ENCODE measurements at regions not wholly inside any gene's neighbourhood (a gene's known extent, or its start where the extent isn't known, plus 50 kb on each side); places are given as distances from the start of the nearest gene placed in this dataset.

- H3K4me3 ChIP-seq (ENCODE audit: low read depth, low read length) = no peak overlapping the region
- DNase-seq (ENCODE audit: low read depth) = peak; percentile 21
- TF ChIP-seq CTCF (conservative IDR thresholded peaks at IDR 0.05; ENCODE audit: low read depth, low read length) = no peak
Measured at GRCh38 chr4:38523524-38524448, 140.2 kb upstream of the KLF3 start.

- no peak for TF ChIP-seq CTCF (conservative IDR thresholded peaks at IDR 0.05; ENCODE audit: low read depth, low read length)
- no peak for DNase-seq (ENCODE audit: low read depth)
- no peak overlapping the region for H3K4me3 ChIP-seq (ENCODE audit: low read depth, low read length)
Measured at GRCh38 chr4:38526412-38526811, 137.6 kb upstream of the KLF3 start.

- DNase-seq (ENCODE audit: low read depth) = no peak
- no peak for TF ChIP-seq CTCF (conservative IDR thresholded peaks at IDR 0.05; ENCODE audit: low read depth, low read length)
- no peak overlapping the region for H3K4me3 ChIP-seq (ENCODE audit: low read depth, low read length)
Measured at GRCh38 chr4:38529189-38530115, 134.5 kb upstream of the KLF3 start.

GRCh38 chr4:38530486-38530885, 133.5 kb upstream of the KLF3 start:
- no peak for DNase-seq (ENCODE audit: low read depth)
- no peak for TF ChIP-seq CTCF (conservative IDR thresholded peaks at IDR 0.05; ENCODE audit: low read depth, low read length)
- no peak overlapping the region for H3K4me3 ChIP-seq (ENCODE audit: low read depth, low read length)

- TF ChIP-seq CTCF (conservative IDR thresholded peaks at IDR 0.05; ENCODE audit: low read depth, low read length) = no peak
- peak; percentile 51 for DNase-seq (ENCODE audit: low read depth)
- H3K4me3 ChIP-seq (ENCODE audit: low read depth, low read length) = no peak overlapping the region
Measured at GRCh38 chr4:38531141-38531727, 132.8 kb upstream of the KLF3 start.

- DNase-seq (ENCODE audit: low read depth) = no peak
- H3K4me3 ChIP-seq (ENCODE audit: low read depth, low read length) = no peak overlapping the region
- no peak for TF ChIP-seq CTCF (conservative IDR thresholded peaks at IDR 0.05; ENCODE audit: low read depth, low read length)
Measured at GRCh38 chr4:38532908-38533499, 131.0 kb upstream of the KLF3 start.
